Body of pancreas (tissue), 4 donors: ENCODE measurements at regions not wholly inside any gene's neighbourhood (a gene's known extent, or its start where the extent isn't known, plus 50 kb on each side); places are given as distances from the start of the nearest gene placed in this dataset.

Experiments
- CTCF ChIP-seq, 7 experiments: fragments of 450-650 bp in 4 of 7; fragments of 200-600 bp in 3 of 7; sonication (generic) in 3 of 7; IDR thresholded peaks; one replicate each; pipeline ENCODE4 v1.5.1; 2016 to 2019; ENCODE audit warnings: antibody characterized with exemption in 7 of 7
- POLR2A ChIP-seq, 3 donors: fragments of 450-650 bp; IDR thresholded peaks; one replicate each; pipeline ENCODE4 v1.6.1; 2016; ENCODE audit warnings: antibody characterized with exemption in 3 of 3, mild to moderate bottlenecking in 2 of 3

- no peak for TF ChIP-seq CTCF (IDR thresholded peaks at IDR 0.05)
- no peak for TF ChIP-seq POLR2A (IDR thresholded peaks at IDR 0.05)
Observed at GRCh38 chr3:150265305-150265704, 142.8 kb upstream of the TSC22D2 start.
